Smooth muscle cell (in vitro differentiated cells): ENCODE measurements at regions not wholly inside any gene's neighbourhood (a gene's known extent, or its start where the extent isn't known, plus 50 kb on each side); places are given as distances from the start of the nearest gene placed in this dataset.
"Not testable (repeated sequence)": the region's sequence is repeated elsewhere in the genome, so short reads cannot be mapped to it uniquely, and the experiment has no call there.

ENCODE experiments used
- DNase-seq: peaks from one replicate; lab custom pipeline; 2025; ENCODE audit not compliant: unreplicated experiment; lab: John Stamatoyannopoulos, UW
- H2AFZ ChIP-seq: fragments of 200-600 bp; sonication (generic); 2 replicates; pipeline ENCODE4 v1.6.0; 2016; ENCODE audit warnings: antibody characterized with exemption, low read depth, mild to moderate bottlenecking
- H3F3A ChIP-seq: fragments of 200-600 bp; sonication (generic); 2 replicates; pipeline ENCODE4 v1.6.0; 2017; ENCODE audit warnings: antibody characterized with exemption, low read depth
- H3K27ac ChIP-seq: fragments of 200-600 bp; sonication (generic); 2 replicates; pipeline ENCODE4 v1.5.1; 2016; ENCODE audit warnings: low read depth, mild to moderate bottlenecking
- H3K27me3 ChIP-seq: fragments of 200-600 bp; sonication (generic); 2 replicates; pipeline ENCODE4 v1.6.1; 2016; ENCODE audit warnings: low read depth, mild to moderate bottlenecking
- H3K36me3 ChIP-seq: fragments of 200-600 bp; sonication (generic); 2 replicates; pipeline ENCODE4 v1.5.1; 2016; ENCODE audit warnings: low read depth
- H3K4me1 ChIP-seq: fragments of 200-600 bp; sonication (generic); 2 replicates; pipeline ENCODE4 v1.5.1; 2016; ENCODE audit warnings: low read depth
- H3K4me2 ChIP-seq: fragments of 200-600 bp; sonication (generic); 2 replicates; pipeline ENCODE4 v1.6.0; 2016; ENCODE audit warnings: mild to moderate bottlenecking
- H3K4me3 ChIP-seq: fragments of 200-600 bp; sonication (generic); 2 replicates; pipeline ENCODE4 v1.5.1; 2016; ENCODE audit warnings: mild to moderate bottlenecking
- H3K79me2 ChIP-seq: fragments of 200-600 bp; sonication (generic); 2 replicates; pipeline ENCODE4 v1.6.0; 2016; ENCODE audit warnings: low read depth, mild to moderate bottlenecking
- H3K9ac ChIP-seq: fragments of 200-600 bp; sonication (generic); 2 replicates; pipeline ENCODE4 v1.6.0; 2016; ENCODE audit warnings: low read depth
- H3K9me3 ChIP-seq: fragments of 200-600 bp; sonication (generic); replicated peaks from 2 replicates; pipeline ENCODE4 v1.5.1; 2016; ENCODE audit warnings: low read depth
- H4K20me1 ChIP-seq: fragments of 200-600 bp; sonication (generic); 2 replicates; pipeline ENCODE4 v1.6.0; 2016; ENCODE audit warnings: low read depth
- WGBS: methylation state at CpG from one replicate; pipeline ENCODE4 v1.1.7; 2016; ENCODE audit warnings: low lambda C conversion rate; 5-methylcytosine and 5-hydroxymethylcytosine counted together
- TF ChIP-seq, protein P1 (sequence below): fragments of 200-600 bp; sonication (generic); IDR thresholded peaks from 2 replicates; pipeline ENCODE4 v1.5.1; 2017; ENCODE audit warnings: borderline replicate concordance, mild to moderate bottlenecking, antibody characterized with exemption; ENCODE audit not compliant: insufficient read depth, poor library complexity, severe bottlenecking

DNA sequence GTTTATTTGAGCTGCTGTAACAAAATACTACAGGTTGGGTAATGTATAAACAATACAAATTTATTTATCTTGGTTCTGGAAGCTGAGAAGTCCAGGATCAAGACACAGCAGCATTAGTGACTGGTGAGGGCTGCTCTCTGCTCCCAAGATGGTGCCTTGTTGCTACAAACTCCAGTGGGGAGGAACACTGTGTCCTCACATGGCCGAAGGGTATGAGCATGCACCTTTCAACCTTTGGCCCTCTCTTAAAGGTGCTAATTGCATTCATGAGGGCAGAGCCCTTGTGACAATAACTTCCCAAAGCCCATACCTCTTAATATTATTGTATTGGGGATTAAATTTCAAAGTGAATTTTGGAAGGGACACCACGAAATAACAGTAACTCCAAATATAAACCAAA lies 55.3 kb upstream of the ATP1B1 start:
- Histone ChIP-seq H3K9ac (no peak overlapping the region), H3K79me2 (no peaks in the 10 kb centered on the region), H3K4me3 (no peak overlapping the region), H3K27me3 (no peaks in the 10 kb centered on the region), H3K36me3 (no peaks in the 10 kb centered on the region), H3K27ac (no peak overlapping the region), H3K4me2 (no peak overlapping the region), H3F3A (no peaks in the 10 kb centered on the region), H3K9me3 (no peaks in the 10 kb centered on the region), H3K4me1 (no peaks in the 10 kb centered on the region), H2AFZ (no peak overlapping the region), H4K20me1 (no peaks in the 10 kb centered on the region)
- TF ChIP-seq, protein P1, sequence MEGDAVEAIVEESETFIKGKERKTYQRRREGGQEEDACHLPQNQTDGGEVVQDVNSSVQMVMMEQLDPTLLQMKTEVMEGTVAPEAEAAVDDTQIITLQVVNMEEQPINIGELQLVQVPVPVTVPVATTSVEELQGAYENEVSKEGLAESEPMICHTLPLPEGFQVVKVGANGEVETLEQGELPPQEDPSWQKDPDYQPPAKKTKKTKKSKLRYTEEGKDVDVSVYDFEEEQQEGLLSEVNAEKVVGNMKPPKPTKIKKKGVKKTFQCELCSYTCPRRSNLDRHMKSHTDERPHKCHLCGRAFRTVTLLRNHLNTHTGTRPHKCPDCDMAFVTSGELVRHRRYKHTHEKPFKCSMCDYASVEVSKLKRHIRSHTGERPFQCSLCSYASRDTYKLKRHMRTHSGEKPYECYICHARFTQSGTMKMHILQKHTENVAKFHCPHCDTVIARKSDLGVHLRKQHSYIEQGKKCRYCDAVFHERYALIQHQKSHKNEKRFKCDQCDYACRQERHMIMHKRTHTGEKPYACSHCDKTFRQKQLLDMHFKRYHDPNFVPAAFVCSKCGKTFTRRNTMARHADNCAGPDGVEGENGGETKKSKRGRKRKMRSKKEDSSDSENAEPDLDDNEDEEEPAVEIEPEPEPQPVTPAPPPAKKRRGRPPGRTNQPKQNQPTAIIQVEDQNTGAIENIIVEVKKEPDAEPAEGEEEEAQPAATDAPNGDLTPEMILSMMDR = no peak
- 94% methylated on average over 2 of the region's 2 CpGs for WGBS
- no peak for DNase-seq

DNA sequence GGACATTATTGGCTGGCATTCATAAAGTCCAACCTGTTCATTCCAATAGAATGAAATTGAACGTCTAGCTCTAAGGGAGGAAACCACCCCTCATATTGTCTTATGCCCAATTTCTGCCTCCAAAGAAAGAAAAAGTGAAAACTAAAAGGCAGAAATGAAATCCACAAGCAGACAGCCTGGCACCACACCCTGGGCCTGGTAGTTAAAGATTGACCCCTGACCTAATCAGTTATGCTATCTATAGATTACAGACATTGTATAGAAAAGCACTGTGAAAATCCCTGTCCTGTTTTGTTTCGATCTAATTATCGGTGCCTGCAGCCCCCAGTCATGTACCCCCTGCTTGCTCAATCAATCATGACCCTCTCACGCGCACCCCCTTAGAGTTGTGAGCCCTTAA lies 54.3 kb upstream of the ATP1B1 start:
- H3K4me1 ChIP-seq, H3K36me3 ChIP-seq, DNase-seq, H3K9me3 ChIP-seq, H3K79me2 ChIP-seq, H3K9ac ChIP-seq, H3K27me3 ChIP-seq, H3K27ac ChIP-seq, H3F3A ChIP-seq, H4K20me1 ChIP-seq, H3K4me2 ChIP-seq, H2AFZ ChIP-seq, H3K4me3 ChIP-seq: not testable (repeated sequence)
- WGBS = 97% methylated on average over 5 of the region's 5 CpGs

DNA sequence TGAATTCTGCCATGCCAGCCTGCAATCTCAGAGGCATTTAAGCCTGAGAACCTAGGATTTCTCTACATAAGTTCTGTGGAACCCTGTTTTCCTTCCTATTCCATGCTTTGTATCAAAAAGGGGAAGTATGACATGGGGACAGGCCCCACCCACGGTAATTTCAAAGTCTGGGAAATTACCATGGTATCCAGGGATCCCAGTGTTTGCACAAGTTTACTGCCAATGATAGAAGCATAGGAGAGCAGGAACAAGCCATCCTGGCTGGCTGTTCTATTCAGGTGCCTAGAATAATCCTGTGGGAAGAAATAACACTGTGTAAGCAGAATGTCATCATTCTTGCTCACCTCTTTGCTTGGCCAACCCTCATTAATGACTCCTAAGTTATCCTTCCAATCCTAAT lies 53.8 kb upstream of the ATP1B1 start:
- H2AFZ ChIP-seq = no peak overlapping the region
- TF ChIP-seq, protein P1 = no peak
- H3K4me1 ChIP-seq = no peaks in the 10 kb centered on the region
- H3K27ac ChIP-seq = no peak overlapping the region
- H3K27me3 ChIP-seq = no peaks in the 10 kb centered on the region
- DNase-seq = no peak
- H3K79me2 ChIP-seq = no peaks in the 10 kb centered on the region
- H3F3A ChIP-seq = no peaks in the 10 kb centered on the region
- H3K4me2 ChIP-seq = no peak overlapping the region
- H3K36me3 ChIP-seq = no peaks in the 10 kb centered on the region
- H3K9me3 ChIP-seq = no peaks in the 10 kb centered on the region
- no peak overlapping the region for H3K4me3 ChIP-seq
- 92% methylated on average over 1 of the region's 1 CpG for WGBS
- no peak overlapping the region for H3K9ac ChIP-seq
- no peaks in the 10 kb centered on the region for H4K20me1 ChIP-seq

DNA sequence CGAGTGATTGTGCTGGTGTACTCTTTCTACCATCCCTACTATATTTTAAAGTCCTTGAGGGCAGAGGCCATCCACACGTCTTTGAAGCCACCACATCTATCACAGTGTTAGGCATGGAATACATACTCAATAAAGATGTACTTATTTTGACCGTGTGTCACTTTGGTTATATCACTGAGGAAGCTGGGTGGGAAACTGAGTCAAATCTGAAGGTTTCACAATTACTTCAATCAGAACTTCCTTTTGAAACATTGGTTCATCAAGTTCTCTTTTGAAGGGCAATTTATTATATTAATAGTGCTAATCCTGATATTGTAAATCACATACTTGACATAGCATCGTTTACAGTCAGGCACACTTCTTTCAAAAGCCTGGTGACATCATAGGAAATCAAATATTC lies 53.3 kb upstream of the ATP1B1 start:
- H3K27me3 ChIP-seq = no peaks in the 10 kb centered on the region
- H3K4me1 ChIP-seq = no peaks in the 10 kb centered on the region
- no peaks in the 10 kb centered on the region for H3K9me3 ChIP-seq
- TF ChIP-seq, protein P1 = no peak
- H3K27ac ChIP-seq = no peak overlapping the region
- H3K4me3 ChIP-seq = no peak overlapping the region
- H3K36me3 ChIP-seq = no peaks in the 10 kb centered on the region
- H4K20me1 ChIP-seq = no peaks in the 10 kb centered on the region
- no peaks in the 10 kb centered on the region for H3F3A ChIP-seq
- H3K79me2 ChIP-seq = no peaks in the 10 kb centered on the region
- DNase-seq = no peak
- H3K9ac ChIP-seq = no peak overlapping the region
- no peak overlapping the region for H3K4me2 ChIP-seq
- 89% methylated on average over 4 of the region's 4 CpGs for WGBS
- H2AFZ ChIP-seq = no peak overlapping the region
